ENCODE measurements at regions not wholly inside any gene's neighbourhood (a gene's known extent, or its start where the extent isn't known, plus 50 kb on each side); places are given as distances from the start of the nearest gene placed in this dataset.

GRCh38 chr9:27771803-27772545, 198.7 kb upstream of the C9orf72 start:
- TF ChIP-seq CTCF (IDR thresholded peaks at IDR 0.05) (no peak), POLR2A (IDR thresholded peaks at IDR 0.05) (no peak)

All from testis (tissue), 2 donors.